ENCODE measurements at regions not wholly inside any gene's neighbourhood (a gene's known extent, or its start where the extent isn't known, plus 50 kb on each side); places are given as distances from the start of the nearest gene placed in this dataset.

GRCh38 chr7:125173571-125173970 is 243.9 kb upstream of the POT1 start:
- POLR2A ChIA-PET = no interaction called here
- CTCF ChIA-PET = no interaction called here
- H3K36me3 ChIP-seq (ENCODE audit: control insufficient read depth in 4 of 4, insufficient read depth in 4 of 4, low read length in 3 of 4) = no peaks in the 10 kb centered on the region
- no peak for DNase-seq
- H3K4me1 ChIP-seq (ENCODE audit: control extremely low read depth in 1 of 4, control insufficient read depth in 4 of 4, insufficient read depth in 4 of 4, low read length in 3 of 4) = no peaks in the 10 kb centered on the region
- no peak overlapping the region for H3K27ac ChIP-seq (ENCODE audit: insufficient read depth in 1 of 2, low read depth in 1 of 2, low read length in 2 of 2, poor library complexity in 1 of 2, severe bottlenecking in 2 of 2)
- H3K4me3 ChIP-seq (ENCODE audit: control insufficient read depth in 1 of 7, extremely low read depth in 1 of 7, insufficient read depth in 4 of 7, low read depth in 2 of 7, low read length in 6 of 7) = no peak overlapping the region
- WGBS (ENCODE audit: insufficient coverage) = 100% methylated on average over 1 of the region's 2 CpGs
- H3K9me3 ChIP-seq (ENCODE audit: control extremely low read depth in 1 of 5, control insufficient read depth in 4 of 5, insufficient read depth in 2 of 5, low read depth in 1 of 5, low read length in 4 of 5) = no peaks in the 10 kb centered on the region
- H3K27me3 ChIP-seq (replicated peaks in 2 of 5; ENCODE audit: control insufficient read depth in 4 of 5, insufficient read depth in 5 of 5, low read length in 4 of 5) = no peaks in the 10 kb centered on the region

- H3K27ac ChIP-seq (ENCODE audit: insufficient read depth in 1 of 2, low read depth in 1 of 2, low read length in 2 of 2, poor library complexity in 1 of 2, severe bottlenecking in 2 of 2) = no peak overlapping the region
- ChIA-PET POLR2A (no interaction called here), CTCF (no interaction called here)
- 100% methylated on average over 1 of the region's 1 CpG for WGBS (ENCODE audit: insufficient coverage)
- no peak overlapping the region for H3K4me3 ChIP-seq (ENCODE audit: control insufficient read depth in 1 of 7, extremely low read depth in 1 of 7, insufficient read depth in 4 of 7, low read depth in 2 of 7, low read length in 6 of 7)
- no peak for DNase-seq
- H3K27me3 ChIP-seq (replicated peaks in 2 of 5; ENCODE audit: control insufficient read depth in 4 of 5, insufficient read depth in 5 of 5, low read length in 4 of 5) = no peaks in the 10 kb centered on the region
- H3K4me1 ChIP-seq (ENCODE audit: control extremely low read depth in 1 of 4, control insufficient read depth in 4 of 4, insufficient read depth in 4 of 4, low read length in 3 of 4) = no peaks in the 10 kb centered on the region
- H3K9me3 ChIP-seq (ENCODE audit: control extremely low read depth in 1 of 5, control insufficient read depth in 4 of 5, insufficient read depth in 2 of 5, low read depth in 1 of 5, low read length in 4 of 5) = no peaks in the 10 kb centered on the region
- H3K36me3 ChIP-seq (ENCODE audit: control insufficient read depth in 4 of 4, insufficient read depth in 4 of 4, low read length in 3 of 4) = no peaks in the 10 kb centered on the region
Measured at GRCh38 chr7:125169088-125169487, 239.5 kb upstream of the POT1 start.

GRCh38 chr7:125154930-125155329 is 225.3 kb upstream of the POT1 start:
- whole genome bisulfite sequencing (ENCODE audit: insufficient coverage) = no CpG with 5 or more reads among the region's 1 CpG
- no peaks in the 10 kb centered on the region for H3K27me3 ChIP-seq (replicated peaks in 2 of 5; ENCODE audit: control insufficient read depth in 4 of 5, insufficient read depth in 5 of 5, low read length in 4 of 5)
- H3K9me3 ChIP-seq (ENCODE audit: control extremely low read depth in 1 of 5, control insufficient read depth in 4 of 5, insufficient read depth in 2 of 5, low read depth in 1 of 5, low read length in 4 of 5) = no peaks in the 10 kb centered on the region
- H3K4me1 ChIP-seq (ENCODE audit: control extremely low read depth in 1 of 4, control insufficient read depth in 4 of 4, insufficient read depth in 4 of 4, low read length in 3 of 4) = no peaks in the 10 kb centered on the region
- POLR2A ChIA-PET = no interaction called here
- CTCF ChIA-PET = no interaction called here
- H3K27ac ChIP-seq (ENCODE audit: insufficient read depth in 1 of 2, low read depth in 1 of 2, low read length in 2 of 2, poor library complexity in 1 of 2, severe bottlenecking in 2 of 2) = no peak overlapping the region
- DNase-seq = no peak
- H3K4me3 ChIP-seq (ENCODE audit: control insufficient read depth in 1 of 7, extremely low read depth in 1 of 7, insufficient read depth in 4 of 7, low read depth in 2 of 7, low read length in 6 of 7) = no peak overlapping the region
- H3K36me3 ChIP-seq (ENCODE audit: control insufficient read depth in 4 of 4, insufficient read depth in 4 of 4, low read length in 3 of 4) = no peaks in the 10 kb centered on the region

GRCh38 chr7:125149151-125149550 is 219.5 kb upstream of the POT1 start:
- Histone ChIP-seq H3K27me3 (replicated peaks in 2 of 5; ENCODE audit: control insufficient read depth in 4 of 5, insufficient read depth in 5 of 5, low read length in 4 of 5) (no peaks in the 10 kb centered on the region), H3K4me3 (ENCODE audit: control insufficient read depth in 1 of 7, extremely low read depth in 1 of 7, insufficient read depth in 4 of 7, low read depth in 2 of 7, low read length in 6 of 7) (no peak overlapping the region), H3K9me3 (ENCODE audit: control extremely low read depth in 1 of 5, control insufficient read depth in 4 of 5, insufficient read depth in 2 of 5, low read depth in 1 of 5, low read length in 4 of 5) (no peaks in the 10 kb centered on the region), H3K27ac (ENCODE audit: insufficient read depth in 1 of 2, low read depth in 1 of 2, low read length in 2 of 2, poor library complexity in 1 of 2, severe bottlenecking in 2 of 2) (no peak overlapping the region), H3K4me1 (ENCODE audit: control extremely low read depth in 1 of 4, control insufficient read depth in 4 of 4, insufficient read depth in 4 of 4, low read length in 3 of 4) (no peaks in the 10 kb centered on the region), H3K36me3 (ENCODE audit: control insufficient read depth in 4 of 4, insufficient read depth in 4 of 4, low read length in 3 of 4) (no peaks in the 10 kb centered on the region)
- CTCF ChIA-PET = no interaction called here
- no CpG with 5 or more reads among the region's 1 CpG for WGBS (ENCODE audit: insufficient coverage)
- DNase-seq = no peak
- POLR2A ChIA-PET = no interaction called here

- POLR2A ChIA-PET = interaction anchor here (0.5 kb wide), 1 partner anchor 292 kb away, joined by 3 read pairs; no protein-coding TSS in a partner anchor
- Histone ChIP-seq H3K9me3 (ENCODE audit: control extremely low read depth in 1 of 5, control insufficient read depth in 4 of 5, insufficient read depth in 2 of 5, low read depth in 1 of 5, low read length in 4 of 5) (no peaks in the 10 kb centered on the region), H3K27me3 (replicated peaks in 2 of 5; ENCODE audit: control insufficient read depth in 4 of 5, insufficient read depth in 5 of 5, low read length in 4 of 5) (no peaks in the 10 kb centered on the region), H3K27ac (ENCODE audit: insufficient read depth in 1 of 2, low read depth in 1 of 2, low read length in 2 of 2, poor library complexity in 1 of 2, severe bottlenecking in 2 of 2) (no peak overlapping the region), H3K4me1 (ENCODE audit: control extremely low read depth in 1 of 4, control insufficient read depth in 4 of 4, insufficient read depth in 4 of 4, low read length in 3 of 4) (no peaks in the 10 kb centered on the region), H3K36me3 (ENCODE audit: control insufficient read depth in 4 of 4, insufficient read depth in 4 of 4, low read length in 3 of 4) (no peaks in the 10 kb centered on the region), H3K4me3 (ENCODE audit: control insufficient read depth in 1 of 7, extremely low read depth in 1 of 7, insufficient read depth in 4 of 7, low read depth in 2 of 7, low read length in 6 of 7) (no peak overlapping the region)
- no CpG with 5 or more reads among the region's 2 CpGs for WGBS (ENCODE audit: insufficient coverage)
- DNase-seq = no peak
- CTCF ChIA-PET = no interaction called here
Measured at GRCh38 chr7:125147047-125147446, 217.4 kb upstream of the POT1 start.

- POLR2A ChIA-PET = no interaction called here
- no peak overlapping the region for H3K27ac ChIP-seq (ENCODE audit: insufficient read depth in 1 of 2, low read depth in 1 of 2, low read length in 2 of 2, poor library complexity in 1 of 2, severe bottlenecking in 2 of 2)
- no CpG with 5 or more reads among the region's 2 CpGs for WGBS (ENCODE audit: insufficient coverage)
Measured at GRCh38 chr7:125136755-125137532, 207.3 kb upstream of the POT1 start.

GRCh38 chr7:125136341-125136740 is 206.7 kb upstream of the POT1 start:
- H3K27ac ChIP-seq (ENCODE audit: insufficient read depth in 1 of 2, low read depth in 1 of 2, low read length in 2 of 2, poor library complexity in 1 of 2, severe bottlenecking in 2 of 2) = no peak overlapping the region
- no peak for DNase-seq
- no peaks in the 10 kb centered on the region for H3K27me3 ChIP-seq (replicated peaks in 2 of 5; ENCODE audit: control insufficient read depth in 4 of 5, insufficient read depth in 5 of 5, low read length in 4 of 5)
- no peaks in the 10 kb centered on the region for H3K36me3 ChIP-seq (ENCODE audit: control insufficient read depth in 4 of 4, insufficient read depth in 4 of 4, low read length in 3 of 4)
- no peaks in the 10 kb centered on the region for H3K9me3 ChIP-seq (ENCODE audit: control extremely low read depth in 1 of 5, control insufficient read depth in 4 of 5, insufficient read depth in 2 of 5, low read depth in 1 of 5, low read length in 4 of 5)
- no peak overlapping the region for H3K4me3 ChIP-seq (ENCODE audit: control insufficient read depth in 1 of 7, extremely low read depth in 1 of 7, insufficient read depth in 4 of 7, low read depth in 2 of 7, low read length in 6 of 7)
- H3K4me1 ChIP-seq (ENCODE audit: control extremely low read depth in 1 of 4, control insufficient read depth in 4 of 4, insufficient read depth in 4 of 4, low read length in 3 of 4) = no peaks in the 10 kb centered on the region
- ChIA-PET CTCF (no interaction called here), POLR2A (no interaction called here)
- WGBS (ENCODE audit: insufficient coverage) = no CpG with 5 or more reads among the region's 1 CpG

More at GRCh38 chr7:125136755-125137532, 207.3 kb upstream of the POT1 start:
- no peaks in the 10 kb centered on the region for H3K36me3 ChIP-seq (ENCODE audit: control insufficient read depth in 4 of 4, insufficient read depth in 4 of 4, low read length in 3 of 4)
- no peak overlapping the region for H3K4me3 ChIP-seq (ENCODE audit: control insufficient read depth in 1 of 7, extremely low read depth in 1 of 7, insufficient read depth in 4 of 7, low read depth in 2 of 7, low read length in 6 of 7)
- no peaks in the 10 kb centered on the region for H3K27me3 ChIP-seq (replicated peaks in 2 of 5; ENCODE audit: control insufficient read depth in 4 of 5, insufficient read depth in 5 of 5, low read length in 4 of 5)
- no peaks in the 10 kb centered on the region for H3K9me3 ChIP-seq (ENCODE audit: control extremely low read depth in 1 of 5, control insufficient read depth in 4 of 5, insufficient read depth in 2 of 5, low read depth in 1 of 5, low read length in 4 of 5)
- DNase-seq = no peak
- no peaks in the 10 kb centered on the region for H3K4me1 ChIP-seq (ENCODE audit: control extremely low read depth in 1 of 4, control insufficient read depth in 4 of 4, insufficient read depth in 4 of 4, low read length in 3 of 4)
- CTCF ChIA-PET = no interaction called here
